DND-41 (cell line): ENCODE measurements at regions not wholly inside any gene's neighbourhood (a gene's known extent, or its start where the extent isn't known, plus 50 kb on each side); places are given as distances from the start of the nearest gene placed in this dataset.
"Not testable (repeated sequence)": the region's sequence is repeated elsewhere in the genome, so short reads cannot be mapped to it uniquely, and the experiment has no call there.

Experiments used
- ATAC-seq: fragments of 200-7000 bp; cut with Tn5 transposase; 3 replicates; pipeline ENCODE4 v1.9.1; 2021; ENCODE audit warnings: low read depth; ENCODE audit not compliant: insufficient read depth
- DNase-seq: peaks from one replicate; pipeline ENCODE4 v3.0.0-alpha.2; 2020
- H2AFZ ChIP-seq: 2 replicates; pipeline ENCODE4 v1.6.0; 2012; ENCODE audit warnings: low read depth, low read length
- H3K27ac ChIP-seq: 2 replicates; pipeline ENCODE4 v1.5.1; 2012; ENCODE audit warnings: low read length, inconsistent platforms
- H3K27me3 ChIP-seq: fragments of 200-600 bp; sonication (generic); 2 replicates; pipeline ENCODE4 v1.6.0; 2012; ENCODE audit warnings: low read length, mild to moderate bottlenecking, inconsistent platforms; ENCODE audit not compliant: insufficient read depth, poor library complexity
- H3K36me3 ChIP-seq: 2 replicates; pipeline ENCODE4 v1.5.1; 2012; ENCODE audit warnings: low read length, inconsistent platforms; ENCODE audit not compliant: insufficient read depth
- H3K4me1 ChIP-seq: 2 replicates; pipeline ENCODE4 v1.5.1; 2012; ENCODE audit warnings: mild to moderate bottlenecking, low read length; ENCODE audit not compliant: insufficient read depth
- H3K4me2 ChIP-seq: 2 replicates; pipeline ENCODE4 v1.6.0; 2012; ENCODE audit warnings: mild to moderate bottlenecking, moderate library complexity, low read length, inconsistent platforms; ENCODE audit not compliant: insufficient read depth
- H3K4me3 ChIP-seq, 2 experiments: fragments of 200-600 bp in 1 of 2; shearing (Covaris generic) in 1 of 2; 2 replicates each; pipeline ENCODE4 v1.5.1; 2012 to 2016; ENCODE audit warnings: inconsistent platforms in 2 of 2, low read length in 2 of 2, mild to moderate bottlenecking in 2 of 2, low read depth in 1 of 2, moderate library complexity in 1 of 2
- H3K79me2 ChIP-seq: 2 replicates; pipeline ENCODE4 v1.6.0; 2012; ENCODE audit warnings: low read length, inconsistent platforms; ENCODE audit not compliant: insufficient read depth
- H3K9ac ChIP-seq: 2 replicates; pipeline ENCODE4 v1.6.0; 2012; ENCODE audit warnings: low read depth, mild to moderate bottlenecking, inconsistent platforms, low read length, moderate library complexity
- H3K9me3 ChIP-seq: 2 replicates; pipeline ENCODE4 v1.5.1; 2012; ENCODE audit warnings: low read length, moderate library complexity, mild to moderate bottlenecking, inconsistent platforms; ENCODE audit not compliant: insufficient read depth, severe bottlenecking
- H4K20me1 ChIP-seq: 2 replicates; pipeline ENCODE4 v1.6.0; 2012; ENCODE audit warnings: low read length; ENCODE audit not compliant: insufficient read depth
- CTCF ChIP-seq: IDR thresholded peaks from 2 replicates; pipeline ENCODE4 v1.5.1; 2012; ENCODE audit warnings: borderline replicate concordance, low read length, moderate library complexity, mild to moderate bottlenecking; ENCODE audit not compliant: poor library complexity, severe bottlenecking; ENCODE audit errors: extremely low read depth
- EZH2 ChIP-seq: IDR thresholded peaks from 3 replicates; pipeline ENCODE4 v1.6.1; 2012; ENCODE audit warnings: borderline replicate concordance, low read depth, mild to moderate bottlenecking, moderate library complexity, low read length, inconsistent platforms; ENCODE audit not compliant: severe bottlenecking

DNA sequence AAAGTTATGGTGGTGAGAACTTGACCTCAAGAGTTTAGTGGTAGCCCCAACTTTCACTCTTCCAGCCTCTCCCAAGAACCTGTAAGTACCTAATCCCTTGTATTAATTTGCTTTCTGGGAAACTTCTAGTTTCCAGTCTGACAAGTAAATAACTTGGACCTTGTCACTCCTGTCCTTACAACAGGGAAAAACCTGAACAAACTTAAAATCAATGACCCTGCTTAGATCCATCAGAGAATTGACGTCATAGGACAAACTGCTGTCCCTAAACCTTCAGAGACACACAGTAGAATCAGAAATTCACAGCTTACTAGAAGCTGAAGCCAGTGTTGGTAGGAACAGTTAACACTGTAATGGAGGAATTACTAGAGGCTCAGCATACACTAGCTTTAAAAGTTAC is 60.0 kb upstream of the DCLK2 start:
- no peak for TF ChIP-seq EZH2
- no peak for TF ChIP-seq CTCF
- H3K27me3 ChIP-seq = no peaks in the 10 kb centered on the region
- DNase-seq (no peak), ATAC-seq (no peak)
- H3K4me3 ChIP-seq = no peak overlapping the region
- H3K4me2 ChIP-seq = no peak overlapping the region
- no peaks in the 10 kb centered on the region for H4K20me1 ChIP-seq
- no peaks in the 10 kb centered on the region for H3K79me2 ChIP-seq
- no peaks in the 10 kb centered on the region for H3K36me3 ChIP-seq
- no peaks in the 10 kb centered on the region for H3K9me3 ChIP-seq
- no peak overlapping the region for H3K27ac ChIP-seq
- no peak overlapping the region for H2AFZ ChIP-seq
- H3K4me1 ChIP-seq = no peaks in the 10 kb centered on the region
- no peak overlapping the region for H3K9ac ChIP-seq

DNA sequence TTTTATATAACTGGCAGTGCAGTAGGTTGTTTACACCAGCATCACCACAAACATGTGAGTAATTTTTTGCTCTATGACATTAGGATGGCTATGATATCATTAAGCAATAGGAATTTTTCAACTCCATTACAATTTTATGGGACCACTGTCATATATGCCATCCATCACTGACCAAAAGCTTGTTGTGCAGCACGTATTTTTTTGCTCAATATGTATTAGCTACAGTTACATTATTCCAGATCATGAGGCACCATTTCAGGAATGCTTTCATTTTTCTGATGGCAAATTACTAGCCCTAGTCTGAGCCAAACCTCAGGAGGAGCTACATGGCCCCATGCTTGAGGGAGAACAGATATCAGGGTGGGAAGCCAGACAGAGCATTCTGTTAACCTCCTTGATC is 56.8 kb upstream of the DCLK2 start:
- ATAC-seq (no peak), DNase-seq (no peak)
- TF ChIP-seq EZH2 (no peak), CTCF (no peak)
- peaks cover 4% of the 10 kb centered on the region for H3K9me3 ChIP-seq
- H4K20me1 ChIP-seq = no peaks in the 10 kb centered on the region
- H3K4me2 ChIP-seq = no peak overlapping the region
- H3K27ac ChIP-seq = no peak overlapping the region
- H3K4me1 ChIP-seq = no peaks in the 10 kb centered on the region
- H2AFZ ChIP-seq = no peak overlapping the region
- H3K4me3 ChIP-seq = no peak overlapping the region
- no peaks in the 10 kb centered on the region for H3K36me3 ChIP-seq
- H3K79me2 ChIP-seq = no peaks in the 10 kb centered on the region
- H3K9ac ChIP-seq = no peak overlapping the region
- no peaks in the 10 kb centered on the region for H3K27me3 ChIP-seq

DNA sequence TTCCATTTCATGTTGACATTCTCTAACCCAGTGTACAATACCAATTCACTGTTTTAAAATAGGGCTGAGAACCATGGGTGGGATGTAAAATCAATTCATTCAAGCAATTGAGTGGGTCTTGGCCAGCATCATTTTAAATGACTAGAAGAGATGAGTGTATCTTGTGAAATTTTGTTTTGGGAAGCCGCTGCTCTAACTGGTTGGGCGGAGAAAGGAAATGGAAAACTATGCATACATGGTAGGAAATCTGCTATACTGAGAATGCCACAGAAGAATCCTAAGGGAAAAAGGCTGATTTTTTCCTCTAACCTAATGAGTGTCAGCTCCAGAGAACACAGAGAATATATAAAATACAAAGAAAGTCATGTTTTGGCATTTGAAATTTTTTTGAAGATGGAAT is 54.8 kb upstream of the DCLK2 start:
- Histone ChIP-seq H3K27me3 (no peaks in the 10 kb centered on the region), H3K9me3 (peaks cover 16% of the 10 kb centered on the region), H3K4me2 (no peak overlapping the region), H3K4me1 (no peaks in the 10 kb centered on the region), H3K36me3 (no peaks in the 10 kb centered on the region), H3K9ac (no peak overlapping the region), H3K4me3 (no peak overlapping the region), H2AFZ (no peak overlapping the region), H4K20me1 (no peaks in the 10 kb centered on the region), H3K27ac (no peak overlapping the region), H3K79me2 (no peaks in the 10 kb centered on the region)
- no peak for ATAC-seq
- TF ChIP-seq EZH2 = no peak
- TF ChIP-seq CTCF = no peak
- DNase-seq = no peak

DNA sequence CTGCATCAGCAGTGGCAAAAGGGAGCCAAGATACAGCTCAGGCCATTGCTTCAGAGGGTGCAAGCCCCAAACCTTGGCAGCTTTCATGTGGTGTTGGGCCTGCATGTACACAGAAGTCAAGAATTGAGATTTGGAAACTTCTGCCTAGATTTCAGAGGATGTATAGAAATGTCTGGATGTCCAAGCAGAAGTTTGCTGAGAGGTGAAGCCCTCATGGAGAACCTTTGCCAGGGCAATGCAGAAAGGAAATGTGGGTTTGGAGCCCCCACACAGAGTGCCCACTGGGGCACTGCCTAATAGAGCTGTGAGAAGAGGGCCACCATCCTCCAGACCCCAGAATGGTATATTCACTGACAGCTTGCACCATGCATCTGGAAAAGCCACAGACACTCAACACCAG is 51.3 kb upstream of the DCLK2 start:
- H3K27ac ChIP-seq, H4K20me1 ChIP-seq, H3K4me2 ChIP-seq, H3K27me3 ChIP-seq, H3K4me1 ChIP-seq, H3K4me3 ChIP-seq, H3K79me2 ChIP-seq, ATAC-seq, H2AFZ ChIP-seq, H3K36me3 ChIP-seq, H3K9ac ChIP-seq, DNase-seq: not testable (repeated sequence)
- H3K9me3 ChIP-seq = peaks cover 16% of the 10 kb centered on the region
